ENCODE measurements at regions not wholly inside any gene's neighbourhood (a gene's known extent, or its start where the extent isn't known, plus 50 kb on each side); places are given as distances from the start of the nearest gene placed in this dataset.

- H3K36me3 ChIP-seq, result no peaks in the 10 kb centered on the region
- DNase-seq, result no peak
- no peak for TF ChIP-seq POLR2A (IDR thresholded peaks at IDR 0.05)
- TF ChIP-seq CTCF (IDR thresholded peaks at IDR 0.05), result no peak
- TF ChIP-seq EP300 (IDR thresholded peaks at IDR 0.05), result no peak
- no peak overlapping the region for H3K4me3 ChIP-seq
- 4 to 22% (median 7%) methylated on average over 1 of the region's 1 CpG for WGBS, 3 donors
- H3K4me1 ChIP-seq (ENCODE audit: insufficient read depth), result no peaks in the 10 kb centered on the region
- intact Hi-C loops (cut with DNase I), result no loop called here
- H3K9me3 ChIP-seq, result no peaks in the 10 kb centered on the region
- no peaks in the 10 kb centered on the region for H3K27me3 ChIP-seq
- no peak overlapping the region for H3K27ac ChIP-seq
These were observed 56.3 kb upstream of the PRDM9 start for GRCh38 chr5:23451156-23451555.

GRCh38 chr5:23450187-23450586, 57.2 kb upstream of the PRDM9 start:
- no peaks in the 10 kb centered on the region for H3K27me3 ChIP-seq
- intact Hi-C loops (cut with DNase I), result no loop called here
- TF ChIP-seq CTCF (IDR thresholded peaks at IDR 0.05) (no peak), EP300 (IDR thresholded peaks at IDR 0.05) (no peak), POLR2A (IDR thresholded peaks at IDR 0.05) (no peak)
- WGBS, 3 donors, result 29 to 35% (median 32%) methylated on average over 4 of the region's 4 CpGs
- no peak overlapping the region for H3K27ac ChIP-seq
- no peaks in the 10 kb centered on the region for H3K9me3 ChIP-seq
- no peaks in the 10 kb centered on the region for H3K36me3 ChIP-seq
- no peak overlapping the region for H3K4me3 ChIP-seq
- no peak for DNase-seq
- no peaks in the 10 kb centered on the region for H3K4me1 ChIP-seq (ENCODE audit: insufficient read depth)

- Histone ChIP-seq H3K4me1 (ENCODE audit: insufficient read depth) (no peaks in the 10 kb centered on the region), H3K36me3 (no peaks in the 10 kb centered on the region), H3K27ac (no peak overlapping the region), H3K4me3 (no peak overlapping the region), H3K27me3 (no peaks in the 10 kb centered on the region), H3K9me3 (no peaks in the 10 kb centered on the region)
- intact Hi-C loops (cut with DNase I), result no loop called here
- TF ChIP-seq CTCF (IDR thresholded peaks at IDR 0.05) (no peak), EP300 (IDR thresholded peaks at IDR 0.05) (no peak), POLR2A (IDR thresholded peaks at IDR 0.05) (no peak)
- no peak for DNase-seq
These were observed 58.8 kb upstream of the PRDM9 start for GRCh38 chr5:23448627-23449026.

- TF ChIP-seq CTCF (IDR thresholded peaks at IDR 0.05) (no peak), EP300 (IDR thresholded peaks at IDR 0.05) (no peak), POLR2A (IDR thresholded peaks at IDR 0.05) (no peak)
- no peaks in the 10 kb centered on the region for H3K27me3 ChIP-seq
- DNase-seq, result no peak
- no peaks in the 10 kb centered on the region for H3K4me1 ChIP-seq (ENCODE audit: insufficient read depth)
- no peak overlapping the region for H3K27ac ChIP-seq
- H3K36me3 ChIP-seq, result no peaks in the 10 kb centered on the region
- H3K9me3 ChIP-seq, result no peaks in the 10 kb centered on the region
- 12 to 19% (median 12%) methylated on average over 6 of the region's 6 CpGs for WGBS, 3 donors
- no peak overlapping the region for H3K4me3 ChIP-seq
- intact Hi-C loops (cut with DNase I), result no loop called here
These were observed 61.0 kb upstream of the PRDM9 start for GRCh38 chr5:23446424-23446823.

- no peak overlapping the region for H3K4me3 ChIP-seq
- no peak for TF ChIP-seq POLR2A (IDR thresholded peaks at IDR 0.05)
- no peak for TF ChIP-seq CTCF (IDR thresholded peaks at IDR 0.05)
- no peak for TF ChIP-seq EP300 (IDR thresholded peaks at IDR 0.05)
- H3K9me3 ChIP-seq, result no peaks in the 10 kb centered on the region
- H3K36me3 ChIP-seq, result no peaks in the 10 kb centered on the region
- H3K4me1 ChIP-seq (ENCODE audit: insufficient read depth), result no peaks in the 10 kb centered on the region
- no peak for DNase-seq
- H3K27ac ChIP-seq, result no peak overlapping the region
- intact Hi-C loops (cut with DNase I), result no loop called here
- no peaks in the 10 kb centered on the region for H3K27me3 ChIP-seq
- 34 to 41% (median 37%) methylated on average over 1 of the region's 1 CpG for WGBS, 3 donors
These were observed 61.8 kb upstream of the PRDM9 start for GRCh38 chr5:23445573-23445972.

Measured in ovary (tissue), 7 donors.